ENCODE measurements at regions not wholly inside any gene's neighbourhood (a gene's known extent, or its start where the extent isn't known, plus 50 kb on each side); places are given as distances from the start of the nearest gene placed in this dataset.
"Not testable (repeated sequence)": the region's sequence is repeated elsewhere in the genome, so short reads cannot be mapped to it uniquely, and the experiment has no call there.

DNA sequence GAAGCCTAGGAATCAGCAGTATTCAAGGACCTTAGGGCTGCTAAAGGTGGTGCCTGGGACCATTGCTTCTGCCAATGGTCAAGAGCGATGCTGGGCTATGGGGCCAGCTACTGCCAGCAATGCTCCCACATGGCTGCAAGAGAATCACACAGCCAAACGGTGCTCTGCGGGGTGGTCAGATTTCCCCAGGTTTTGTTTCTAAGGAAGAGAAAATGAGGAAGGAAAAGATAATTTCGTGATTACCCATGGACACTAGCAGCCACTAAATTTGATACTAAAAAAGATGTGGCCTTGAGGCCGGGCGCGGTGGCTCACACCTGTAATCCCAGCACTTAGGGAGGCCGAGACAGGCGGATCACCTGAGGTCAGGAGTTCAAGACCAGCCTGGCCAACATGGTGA lies 83.0 kb downstream of the LYZL2 start:
- Histone ChIP-seq H3K36me3 (ENCODE audit: control insufficient read depth, insufficient read depth, low read length) (no peaks in the 10 kb centered on the region), H3K27me3 (ENCODE audit: control insufficient read depth, insufficient read depth, low read length) (no peaks in the 10 kb centered on the region), H3K9ac (ENCODE audit: low read depth, low read length) (no peak overlapping the region), H3K4me1 (ENCODE audit: control insufficient read depth, insufficient read depth, low read length) (no peaks in the 10 kb centered on the region), H3K9me3 (ENCODE audit: control insufficient read depth, insufficient read depth, low read length) (no peaks in the 10 kb centered on the region), H3K4me3 (ENCODE audit: low read depth, low read length) (no peak overlapping the region)

DNA sequence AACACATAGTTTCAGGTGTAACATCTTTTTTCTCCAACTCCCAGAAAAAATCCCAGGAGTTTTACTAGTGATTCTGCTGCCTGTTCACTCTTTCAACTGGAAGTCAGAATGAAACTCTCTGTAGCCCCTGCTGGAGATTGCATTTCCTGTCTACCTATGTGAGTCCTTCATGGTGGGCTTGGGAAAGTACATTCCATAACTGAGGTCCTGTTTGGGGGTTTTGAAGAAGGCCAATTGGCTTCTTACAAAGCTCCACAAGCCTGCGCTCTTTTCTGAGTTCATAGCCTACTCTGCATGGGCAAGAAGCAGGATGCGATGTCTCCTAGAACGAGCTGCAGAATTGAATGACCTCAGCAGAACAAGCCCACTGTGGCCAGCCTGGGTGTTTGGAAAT lies 86.7 kb downstream of the LYZL2 start:
- no peaks in the 10 kb centered on the region for H3K27me3 ChIP-seq (ENCODE audit: control insufficient read depth, insufficient read depth, low read length)
- no peaks in the 10 kb centered on the region for H3K4me1 ChIP-seq (ENCODE audit: control insufficient read depth, insufficient read depth, low read length)
- H3K9ac ChIP-seq (ENCODE audit: low read depth, low read length) = no peak overlapping the region
- no peak overlapping the region for H3K4me3 ChIP-seq (ENCODE audit: low read depth, low read length)
- H3K9me3 ChIP-seq (ENCODE audit: control insufficient read depth, insufficient read depth, low read length) = no peaks in the 10 kb centered on the region
- no peaks in the 10 kb centered on the region for H3K36me3 ChIP-seq (ENCODE audit: control insufficient read depth, insufficient read depth, low read length)

DNA sequence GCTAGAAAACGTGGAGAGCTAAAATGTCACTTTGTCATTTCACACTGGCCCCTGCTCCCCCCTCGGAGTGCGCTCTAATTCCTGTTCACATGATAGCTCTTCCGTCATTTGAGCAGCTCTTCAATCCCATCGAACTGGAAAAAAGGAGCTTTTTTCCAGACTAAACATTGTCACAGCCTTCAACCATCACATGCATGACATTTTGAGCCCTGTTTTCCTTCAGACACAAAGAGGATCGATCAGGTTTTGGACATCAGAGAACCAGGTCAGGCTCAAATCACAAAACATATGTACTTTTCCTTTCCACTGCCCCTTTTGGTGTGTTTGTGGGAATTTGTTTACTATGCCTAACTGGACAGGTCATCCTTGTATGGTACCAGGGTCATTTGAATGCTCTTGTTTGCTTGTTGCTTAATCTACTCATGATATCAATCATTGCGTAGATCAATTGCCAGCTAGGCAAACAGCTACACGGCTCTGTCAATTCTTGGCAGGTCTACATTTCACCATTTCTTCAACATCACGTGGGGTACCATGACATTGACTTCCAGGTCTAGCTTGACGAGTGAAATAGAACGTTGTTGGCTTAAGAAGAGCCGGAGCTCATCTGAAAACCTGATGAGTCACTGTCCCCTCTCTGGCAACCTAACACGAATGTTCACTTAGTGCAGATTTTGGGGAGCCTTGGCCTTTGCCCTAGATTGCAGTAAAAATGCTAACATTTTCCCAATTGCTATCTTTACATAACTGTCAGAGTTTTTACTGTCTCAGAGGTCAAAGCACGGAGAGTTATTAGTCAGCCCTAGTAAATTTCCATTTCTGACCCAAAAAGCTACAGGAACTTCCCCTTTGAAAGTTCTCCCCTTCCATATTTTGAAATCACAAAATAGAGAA lies 87.3 kb downstream of the LYZL2 start:
- no peaks in the 10 kb centered on the region for H3K9me3 ChIP-seq (ENCODE audit: control insufficient read depth, insufficient read depth, low read length)
- H3K4me3 ChIP-seq (ENCODE audit: low read depth, low read length) = no peak overlapping the region
- H3K4me1 ChIP-seq (ENCODE audit: control insufficient read depth, insufficient read depth, low read length) = no peaks in the 10 kb centered on the region
- H3K36me3 ChIP-seq (ENCODE audit: control insufficient read depth, insufficient read depth, low read length) = no peaks in the 10 kb centered on the region
- no peaks in the 10 kb centered on the region for H3K27me3 ChIP-seq (ENCODE audit: control insufficient read depth, insufficient read depth, low read length)
- no peak overlapping the region for H3K9ac ChIP-seq (ENCODE audit: low read depth, low read length)

DNA sequence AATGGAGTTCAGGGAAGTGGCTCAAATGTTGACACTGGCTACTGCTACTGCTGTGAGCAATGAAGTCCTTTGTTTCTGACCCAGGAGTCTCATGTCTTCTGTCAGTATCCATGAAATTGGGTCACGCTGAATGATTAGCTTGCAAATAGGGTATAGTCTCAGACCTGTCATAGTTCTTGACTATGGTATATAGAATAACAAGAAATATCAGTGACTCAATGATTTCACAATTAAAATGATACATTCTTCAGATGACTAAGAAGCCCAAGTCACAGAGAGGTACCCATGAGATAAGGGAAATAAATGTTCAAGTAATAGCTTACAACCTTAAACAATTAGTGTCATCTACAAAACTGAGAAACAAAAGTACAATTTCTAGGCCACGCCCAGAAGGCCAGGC lies 89.3 kb downstream of the LYZL2 start:
- Histone ChIP-seq H3K9me3 (ENCODE audit: control insufficient read depth, insufficient read depth, low read length) (no peaks in the 10 kb centered on the region), H3K4me1 (ENCODE audit: control insufficient read depth, insufficient read depth, low read length) (no peaks in the 10 kb centered on the region), H3K9ac (ENCODE audit: low read depth, low read length) (no peak overlapping the region), H3K36me3 (ENCODE audit: control insufficient read depth, insufficient read depth, low read length) (no peaks in the 10 kb centered on the region), H3K4me3 (ENCODE audit: low read depth, low read length) (no peak overlapping the region), H3K27me3 (ENCODE audit: control insufficient read depth, insufficient read depth, low read length) (no peaks in the 10 kb centered on the region)

DNA sequence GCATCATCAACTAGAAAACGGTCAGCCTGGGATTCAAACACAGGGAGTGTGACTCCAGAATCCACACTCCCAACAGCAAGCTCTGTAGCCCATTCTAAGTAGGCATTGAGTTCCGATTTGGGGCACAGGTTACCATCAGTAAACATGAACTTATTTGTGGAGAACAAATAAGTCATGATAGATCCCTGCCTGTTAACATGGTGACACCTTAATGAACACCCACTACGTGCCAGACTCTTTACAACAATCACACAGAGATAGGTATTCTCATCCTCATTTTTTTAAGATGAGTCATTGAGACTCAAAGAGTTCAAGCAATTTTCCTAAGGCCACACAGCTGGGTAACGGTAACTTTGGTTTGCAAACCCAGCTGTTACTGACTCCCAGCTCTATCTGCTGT lies 91.5 kb downstream of the LYZL2 start:
- Histone ChIP-seq H3K9ac (ENCODE audit: low read depth, low read length) (no peak overlapping the region), H3K4me1 (ENCODE audit: control insufficient read depth, insufficient read depth, low read length) (peaks cover 4% of the 10 kb centered on the region), H3K36me3 (ENCODE audit: control insufficient read depth, insufficient read depth, low read length) (no peaks in the 10 kb centered on the region), H3K4me3 (ENCODE audit: low read depth, low read length) (no peak overlapping the region), H3K27me3 (ENCODE audit: control insufficient read depth, insufficient read depth, low read length) (no peaks in the 10 kb centered on the region), H3K9me3 (ENCODE audit: control insufficient read depth, insufficient read depth, low read length) (no peaks in the 10 kb centered on the region)

DNA sequence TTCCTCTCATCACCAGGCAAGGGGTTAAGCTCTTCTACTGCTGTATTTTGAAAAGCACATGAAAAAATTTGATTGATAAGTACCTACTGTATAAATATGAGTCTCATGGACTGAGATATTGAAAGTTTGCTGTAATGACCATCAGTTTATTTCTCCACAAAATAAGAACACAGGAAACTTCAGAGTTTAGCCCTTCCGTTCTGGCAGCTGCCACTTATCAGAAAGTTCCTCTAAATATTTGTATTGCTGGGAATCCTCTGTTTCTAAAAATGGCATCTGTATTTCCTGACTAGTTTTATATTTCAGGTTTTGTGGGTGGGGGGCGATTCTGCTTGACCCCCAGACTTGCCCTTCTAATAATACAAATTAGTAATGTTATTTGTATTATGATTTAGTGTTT lies 92.0 kb downstream of the LYZL2 start:
- Histone ChIP-seq H3K36me3 (ENCODE audit: control insufficient read depth, insufficient read depth, low read length) (no peaks in the 10 kb centered on the region), H3K9ac (ENCODE audit: low read depth, low read length) (no peak overlapping the region), H3K4me1 (ENCODE audit: control insufficient read depth, insufficient read depth, low read length) (peaks cover 6% of the 10 kb centered on the region), H3K27me3 (ENCODE audit: control insufficient read depth, insufficient read depth, low read length) (no peaks in the 10 kb centered on the region), H3K4me3 (ENCODE audit: low read depth, low read length) (no peak overlapping the region), H3K9me3 (ENCODE audit: control insufficient read depth, insufficient read depth, low read length) (no peaks in the 10 kb centered on the region)

DNA sequence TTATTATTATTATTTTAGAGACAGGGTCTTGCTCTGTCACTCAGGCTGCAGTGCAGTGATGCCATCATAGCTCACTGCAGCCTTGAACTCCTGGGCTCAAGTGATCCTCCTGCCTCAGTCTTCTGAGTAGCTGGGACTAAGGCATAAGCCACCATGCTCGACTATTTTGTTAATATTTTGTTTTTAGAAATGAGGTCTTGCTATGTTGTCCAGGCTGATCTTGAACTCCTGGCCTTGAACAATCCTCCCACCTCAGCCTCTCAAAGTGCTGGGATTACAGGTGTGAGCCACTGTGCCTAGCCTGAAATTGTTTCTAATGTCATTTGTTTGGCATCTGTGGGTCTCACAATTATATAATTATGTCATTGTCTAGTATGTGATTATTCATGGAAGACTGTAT lies 92.4 kb downstream of the LYZL2 start:
- not testable (repeated sequence) for H3K9ac ChIP-seq (ENCODE audit: low read depth, low read length); H3K27me3 ChIP-seq (ENCODE audit: control insufficient read depth, insufficient read depth, low read length); H3K36me3 ChIP-seq (ENCODE audit: control insufficient read depth, insufficient read depth, low read length); H3K9me3 ChIP-seq (ENCODE audit: control insufficient read depth, insufficient read depth, low read length); H3K4me3 ChIP-seq (ENCODE audit: low read depth, low read length); H3K4me1 ChIP-seq (ENCODE audit: control insufficient read depth, insufficient read depth, low read length)

DNA sequence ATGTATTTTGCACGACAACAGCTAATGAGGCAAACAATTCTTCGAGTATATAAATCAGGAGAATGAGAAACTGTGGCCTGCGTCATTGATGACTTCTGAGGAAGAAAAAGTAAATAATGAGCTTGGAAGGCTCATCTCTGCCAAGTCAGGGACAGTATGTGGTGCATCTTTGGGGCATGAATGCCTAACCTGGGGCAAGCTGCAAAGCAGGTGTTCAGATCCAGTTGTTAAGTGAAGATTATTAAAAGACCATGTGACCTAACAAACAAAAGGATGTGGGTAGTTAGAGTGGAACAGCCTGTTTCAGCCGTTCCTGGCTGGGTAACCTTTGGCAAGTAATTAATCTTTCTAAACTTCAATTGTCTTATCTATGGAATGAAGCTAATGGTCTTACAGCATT lies 93.0 kb downstream of the LYZL2 start:
- Histone ChIP-seq H3K36me3 (ENCODE audit: control insufficient read depth, insufficient read depth, low read length) (no peaks in the 10 kb centered on the region), H3K4me3 (ENCODE audit: low read depth, low read length) (no peak overlapping the region), H3K9ac (ENCODE audit: low read depth, low read length) (no peak overlapping the region)

DNA sequence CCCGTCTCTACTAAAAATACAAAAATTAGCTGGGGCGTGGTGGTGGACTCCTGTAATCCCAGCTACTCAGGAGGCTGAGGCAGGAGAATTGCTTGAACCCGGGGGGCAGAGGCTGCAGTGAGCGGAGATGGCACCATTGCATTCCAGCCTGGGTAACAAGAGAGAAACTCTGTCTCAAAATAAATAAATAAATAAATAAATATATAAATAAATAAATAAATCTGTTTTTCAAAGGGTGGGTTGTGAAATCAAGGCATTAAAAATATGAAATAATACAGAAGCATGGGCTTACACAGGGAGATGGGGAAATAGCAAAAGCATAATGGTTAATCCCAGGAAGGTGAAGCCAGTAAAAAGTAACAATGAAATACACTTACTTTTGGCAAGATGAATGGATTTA lies 93.9 kb downstream of the LYZL2 start:
- H3K9me3 ChIP-seq (ENCODE audit: control insufficient read depth, insufficient read depth, low read length) = no peaks in the 10 kb centered on the region
- H3K4me3 ChIP-seq (ENCODE audit: low read depth, low read length) = no peak overlapping the region
- H3K27me3 ChIP-seq (ENCODE audit: control insufficient read depth, insufficient read depth, low read length) = no peaks in the 10 kb centered on the region
- H3K4me1 ChIP-seq (ENCODE audit: control insufficient read depth, insufficient read depth, low read length) = peaks cover 6% of the 10 kb centered on the region
- no peaks in the 10 kb centered on the region for H3K36me3 ChIP-seq (ENCODE audit: control insufficient read depth, insufficient read depth, low read length)
- no peak overlapping the region for H3K9ac ChIP-seq (ENCODE audit: low read depth, low read length)

More for the DNA sequence above, 93.0 kb downstream of the LYZL2 start:
- H3K4me1 ChIP-seq (ENCODE audit: control insufficient read depth, insufficient read depth, low read length) = peaks cover 6% of the 10 kb centered on the region
- no peaks in the 10 kb centered on the region for H3K27me3 ChIP-seq (ENCODE audit: control insufficient read depth, insufficient read depth, low read length)
- no peaks in the 10 kb centered on the region for H3K9me3 ChIP-seq (ENCODE audit: control insufficient read depth, insufficient read depth, low read length)

DNA sequence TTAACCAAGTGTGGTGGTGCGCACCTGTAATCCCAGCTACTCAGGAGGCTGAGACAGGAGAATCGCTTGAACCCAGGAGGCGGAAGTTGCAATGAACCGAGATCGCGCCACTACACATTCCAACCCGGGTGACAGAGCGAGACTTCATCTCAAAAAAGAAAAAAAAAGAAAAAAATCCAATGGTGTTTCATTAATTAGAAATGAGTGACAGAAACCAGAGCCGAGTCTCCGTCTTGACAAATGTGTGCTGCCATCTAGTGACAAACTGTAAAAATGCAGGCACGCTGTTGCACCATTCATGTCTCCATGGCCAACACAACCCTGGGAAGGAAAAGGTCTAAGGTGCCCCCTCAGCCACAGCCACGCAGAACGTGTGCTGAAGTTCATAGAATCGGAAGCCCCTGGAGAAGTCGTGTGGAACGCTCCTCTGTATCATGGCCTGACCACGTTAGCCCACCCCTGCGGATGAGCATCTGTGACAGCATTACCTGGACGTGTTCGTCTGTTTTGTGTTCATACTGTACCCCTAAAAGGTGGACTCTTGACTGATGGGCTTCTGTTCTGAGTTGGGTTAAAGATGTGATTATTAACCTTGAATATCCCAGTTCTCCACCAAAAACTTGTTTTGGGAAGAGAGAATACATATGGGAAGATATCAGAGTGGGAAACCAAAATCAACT lies 94.9 kb downstream of the LYZL2 start:
- Histone ChIP-seq H3K4me3 (ENCODE audit: low read depth, low read length) (no peak overlapping the region), H3K9ac (ENCODE audit: low read depth, low read length) (no peak overlapping the region)

DNA sequence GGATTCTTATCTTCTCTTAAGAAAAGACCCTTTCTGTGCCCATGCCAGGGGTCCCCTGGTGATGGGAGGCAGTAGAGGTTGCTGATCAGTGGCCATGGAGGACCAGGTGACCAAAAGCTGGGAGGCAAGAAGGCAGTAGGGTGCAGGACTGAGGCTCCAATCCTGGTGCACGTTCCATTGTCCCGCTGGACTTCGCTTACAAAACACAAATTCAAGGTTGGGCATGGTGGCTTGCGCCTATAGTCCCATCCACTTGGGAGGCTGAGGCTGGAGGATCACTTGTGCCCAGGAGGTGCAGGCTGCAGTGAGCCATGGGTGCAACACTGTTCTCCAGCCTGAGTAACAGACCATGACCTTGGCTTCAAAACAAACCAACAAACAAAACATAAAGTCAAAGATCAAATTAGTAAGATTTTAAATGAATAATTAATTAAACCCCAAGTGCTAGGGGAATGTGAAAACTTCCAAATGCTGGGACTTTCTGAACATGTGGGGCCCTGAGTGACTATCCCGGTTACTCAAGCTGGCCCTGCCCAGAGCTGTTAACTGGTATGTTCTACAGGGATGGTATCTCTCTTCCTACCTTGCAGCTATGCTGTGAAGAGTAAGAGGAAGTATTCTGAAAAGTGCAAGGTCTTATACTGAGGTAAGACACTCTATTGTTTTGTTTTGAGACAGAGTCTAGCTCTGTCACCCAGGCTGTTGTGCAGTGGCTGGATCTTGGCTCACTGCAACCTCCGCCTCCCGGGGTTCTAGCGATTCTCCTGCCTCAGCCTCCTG lies 97.6 kb downstream of the LYZL2 start:
- no peak overlapping the region for H3K4me3 ChIP-seq (ENCODE audit: low read depth, low read length)
- H3K9me3 ChIP-seq (ENCODE audit: control insufficient read depth, insufficient read depth, low read length) = no peaks in the 10 kb centered on the region
- no peak overlapping the region for H3K9ac ChIP-seq (ENCODE audit: low read depth, low read length)
- no peaks in the 10 kb centered on the region for H3K36me3 ChIP-seq (ENCODE audit: control insufficient read depth, insufficient read depth, low read length)
- H3K4me1 ChIP-seq (ENCODE audit: control insufficient read depth, insufficient read depth, low read length) = peaks cover 6% of the 10 kb centered on the region
- no peaks in the 10 kb centered on the region for H3K27me3 ChIP-seq (ENCODE audit: control insufficient read depth, insufficient read depth, low read length)

More for the DNA sequence above, 94.9 kb downstream of the LYZL2 start:
- H3K4me1 ChIP-seq (ENCODE audit: control insufficient read depth, insufficient read depth, low read length) = peaks cover 6% of the 10 kb centered on the region
- H3K9me3 ChIP-seq (ENCODE audit: control insufficient read depth, insufficient read depth, low read length) = no peaks in the 10 kb centered on the region
- no peaks in the 10 kb centered on the region for H3K27me3 ChIP-seq (ENCODE audit: control insufficient read depth, insufficient read depth, low read length)
- H3K36me3 ChIP-seq (ENCODE audit: control insufficient read depth, insufficient read depth, low read length) = no peaks in the 10 kb centered on the region

Data from iPS-15b (cell line).